ENCODE measurements at regions not wholly inside any gene's neighbourhood (a gene's known extent, or its start where the extent isn't known, plus 50 kb on each side); places are given as distances from the start of the nearest gene placed in this dataset.

DNA sequence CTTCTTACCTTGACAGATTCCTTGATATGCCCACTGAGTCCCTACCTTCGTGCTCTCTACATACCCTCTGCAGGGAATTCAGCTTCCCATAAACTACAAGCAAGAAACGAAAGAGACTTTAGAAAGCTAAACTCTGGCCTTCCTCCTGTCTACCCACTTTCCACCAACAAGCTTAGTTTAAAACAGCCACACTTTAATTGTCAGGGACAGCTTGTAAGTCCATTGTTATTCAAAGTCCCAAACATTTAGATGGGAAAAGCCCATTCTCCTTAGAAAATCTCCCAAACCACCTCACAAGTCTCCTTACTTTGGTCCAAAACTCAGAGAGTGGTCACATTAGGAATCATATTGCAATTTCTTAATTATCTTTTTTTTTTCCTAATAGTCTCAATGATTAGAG, 2695.8 kb downstream of the PCDH9 start:
- intact Hi-C loops (cut with DNase I), result no loop called here
- Histone ChIP-seq H3K4me3 (ENCODE audit: low read length) (no peak overlapping the region), H3K27me3 (ENCODE audit: control insufficient read depth, insufficient read depth) (no peaks in the 10 kb centered on the region), H3K9me3 (ENCODE audit: control insufficient read depth, low read length) (no peaks in the 10 kb centered on the region), H3K27ac (ENCODE audit: low read length) (no peak overlapping the region), H3K4me1 (ENCODE audit: control insufficient read depth, insufficient read depth, low read length) (no peaks in the 10 kb centered on the region)
- ATAC-seq (no peak), DNase-seq (no peak)
- WGBS, result 81% methylated on average over 2 of the region's 2 CpGs

DNA sequence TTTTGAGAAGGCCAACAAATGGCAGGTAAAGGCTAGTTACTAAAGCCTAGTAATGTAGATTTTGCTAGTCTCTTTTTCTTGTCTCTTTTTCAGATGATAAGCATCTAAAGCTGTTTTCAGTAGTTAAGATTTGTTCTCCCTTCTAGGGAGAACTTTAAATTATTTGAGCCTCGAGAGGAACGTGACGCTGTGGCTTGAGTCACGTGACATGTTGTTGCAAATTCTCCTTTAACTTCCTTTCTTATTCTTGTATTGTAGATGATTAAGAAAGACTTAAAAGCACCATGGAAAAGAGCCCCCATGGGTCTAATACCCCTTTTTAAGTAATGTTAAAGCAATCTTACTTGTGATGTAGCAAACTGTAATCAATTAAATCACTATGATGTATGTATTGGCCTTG, 2698.7 kb downstream of the PCDH9 start:
- no peak overlapping the region for H3K4me3 ChIP-seq (ENCODE audit: low read length)
- intact Hi-C loops (cut with DNase I), result no loop called here
- DNase-seq (no peak), ATAC-seq (no peak)
- H3K9me3 ChIP-seq (ENCODE audit: control insufficient read depth, low read length), result no peaks in the 10 kb centered on the region
- WGBS, result 90% methylated on average over 4 of the region's 4 CpGs
- no peaks in the 10 kb centered on the region for H3K27me3 ChIP-seq (ENCODE audit: control insufficient read depth, insufficient read depth)
- no peaks in the 10 kb centered on the region for H3K4me1 ChIP-seq (ENCODE audit: control insufficient read depth, insufficient read depth, low read length)
- no peak overlapping the region for H3K27ac ChIP-seq (ENCODE audit: low read length)

DNA sequence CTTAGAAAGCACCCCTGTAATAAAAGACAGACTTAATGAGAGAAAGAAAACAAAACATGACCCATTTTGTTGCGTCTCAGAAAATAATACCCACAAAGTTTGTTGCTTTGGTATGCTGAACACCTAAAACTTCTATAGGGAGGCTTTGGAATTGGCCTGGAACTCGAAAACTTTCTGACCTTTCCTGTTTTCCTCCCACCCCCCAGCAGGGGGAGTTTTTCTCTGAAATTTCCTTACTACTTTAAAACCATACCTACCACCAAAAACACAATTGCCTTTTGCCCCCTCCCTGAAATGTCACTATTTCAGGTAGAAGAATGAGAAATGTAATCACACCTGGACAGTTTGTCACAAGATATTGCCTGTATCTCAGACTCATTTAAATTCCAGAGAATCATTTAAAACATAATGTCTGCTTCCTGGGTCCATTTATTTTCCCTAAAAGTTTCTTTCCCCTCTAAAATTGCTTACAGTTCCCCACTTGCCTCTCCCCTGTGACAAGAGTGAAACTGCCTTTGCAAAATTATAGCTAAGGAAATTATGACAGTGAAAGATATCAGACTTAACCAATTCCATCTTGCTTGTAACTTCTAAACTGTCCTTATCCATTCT, 2700.2 kb downstream of the PCDH9 start:
- no peak overlapping the region for H3K27ac ChIP-seq (ENCODE audit: low read length)
- ATAC-seq, result no peak
- H3K27me3 ChIP-seq (ENCODE audit: control insufficient read depth, insufficient read depth), result no peaks in the 10 kb centered on the region
- no peaks in the 10 kb centered on the region for H3K9me3 ChIP-seq (ENCODE audit: control insufficient read depth, low read length)
- no peaks in the 10 kb centered on the region for H3K4me1 ChIP-seq (ENCODE audit: control insufficient read depth, insufficient read depth, low read length)
- intact Hi-C loops (cut with DNase I), result no loop called here
- DNase-seq, result no peak
- no peak overlapping the region for H3K4me3 ChIP-seq (ENCODE audit: low read length)
- WGBS, result 86% methylated on average over 2 of the region's 2 CpGs

DNA sequence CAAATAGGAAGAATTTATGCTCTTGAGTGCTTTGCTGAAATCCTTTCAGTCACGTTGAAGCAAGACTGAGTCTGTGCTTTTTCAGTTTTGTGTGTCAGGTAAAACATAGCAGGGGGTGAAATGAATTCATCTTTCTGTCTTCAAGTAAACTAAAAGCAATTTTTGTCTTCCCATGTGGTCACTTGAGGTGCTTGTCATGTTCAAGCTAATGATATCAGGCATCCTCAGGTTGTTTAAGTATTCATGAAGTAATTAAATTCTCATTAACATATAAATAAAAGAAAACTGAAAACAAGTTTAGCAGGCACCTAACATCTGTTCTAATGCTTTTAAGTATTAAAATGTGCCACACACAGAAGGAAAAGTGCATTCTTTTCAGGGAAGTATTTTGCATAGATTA, 2701.3 kb downstream of the PCDH9 start:
- no peaks in the 10 kb centered on the region for H3K9me3 ChIP-seq (ENCODE audit: control insufficient read depth, low read length)
- ATAC-seq, result no peak
- WGBS, result 53% methylated on average over 1 of the region's 1 CpG
- no peaks in the 10 kb centered on the region for H3K27me3 ChIP-seq (ENCODE audit: control insufficient read depth, insufficient read depth)
- intact Hi-C loops (cut with DNase I), result no loop called here
- H3K4me3 ChIP-seq (ENCODE audit: low read length), result no peak overlapping the region
- DNase-seq, result no peak
- no peaks in the 10 kb centered on the region for H3K4me1 ChIP-seq (ENCODE audit: control insufficient read depth, insufficient read depth, low read length)
- no peak overlapping the region for H3K27ac ChIP-seq (ENCODE audit: low read length)

DNA sequence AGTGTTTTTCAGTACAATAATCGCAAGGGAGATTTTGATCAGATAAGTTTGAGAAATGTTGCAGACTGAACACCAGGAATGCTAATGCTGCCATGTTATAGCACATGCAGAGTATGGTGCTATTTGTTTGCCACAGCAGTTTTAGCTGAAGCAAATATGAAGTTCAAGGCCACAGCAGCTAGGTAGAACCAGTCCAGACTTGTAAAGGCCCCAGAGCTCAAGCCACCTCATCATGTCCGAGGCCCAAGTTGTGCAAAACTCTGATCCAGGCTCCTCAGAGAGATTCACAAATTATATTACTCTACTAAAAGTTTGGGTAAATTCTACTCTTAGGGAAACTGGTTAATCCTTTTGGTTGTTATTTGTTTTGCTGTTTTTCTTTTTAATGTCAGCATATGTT, 2702.6 kb downstream of the PCDH9 start:
- DNase-seq, result no peak
- Histone ChIP-seq H3K4me3 (ENCODE audit: low read length) (no peak overlapping the region), H3K27ac (ENCODE audit: low read length) (no peak overlapping the region), H3K4me1 (ENCODE audit: control insufficient read depth, insufficient read depth, low read length) (no peaks in the 10 kb centered on the region), H3K9me3 (ENCODE audit: control insufficient read depth, low read length) (no peaks in the 10 kb centered on the region), H3K27me3 (ENCODE audit: control insufficient read depth, insufficient read depth) (no peaks in the 10 kb centered on the region)
- intact Hi-C loops (cut with DNase I), result no loop called here
- no peak for ATAC-seq
- 93% methylated on average over 2 of the region's 2 CpGs for WGBS

DNA sequence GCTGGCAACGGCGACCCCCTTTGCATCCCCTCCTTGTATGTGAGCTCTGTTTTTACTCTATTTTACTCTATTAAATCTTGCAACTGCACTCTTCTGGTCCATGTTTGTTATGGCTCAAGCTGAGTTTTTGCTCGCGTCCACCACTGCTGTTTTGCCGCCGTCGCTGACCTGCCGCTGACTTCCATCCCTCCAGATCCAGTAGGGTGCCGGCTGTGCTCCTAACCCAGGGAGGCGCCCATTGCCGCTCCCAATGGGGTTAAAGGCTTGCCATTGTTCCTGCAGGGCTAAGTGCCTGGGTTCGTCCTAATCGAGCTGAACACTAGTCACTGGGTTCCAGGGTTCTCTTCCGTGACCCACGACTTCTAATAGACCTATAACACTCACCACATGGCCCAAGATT, 2704.4 kb downstream of the PCDH9 start:
- no peaks in the 10 kb centered on the region for H3K4me1 ChIP-seq (ENCODE audit: control insufficient read depth, insufficient read depth, low read length)
- peak in 1 of 3 donors; percentile 23 for DNase-seq
- ATAC-seq, result no peak
- intact Hi-C loops (cut with DNase I), result no loop called here
- no peak overlapping the region for H3K4me3 ChIP-seq (ENCODE audit: low read length)
- H3K27ac ChIP-seq (ENCODE audit: low read length), result no peak overlapping the region
- 95% methylated on average over 15 of the region's 15 CpGs for WGBS
- H3K27me3 ChIP-seq (ENCODE audit: control insufficient read depth, insufficient read depth), result no peaks in the 10 kb centered on the region
- H3K9me3 ChIP-seq (ENCODE audit: control insufficient read depth, low read length), result no peaks in the 10 kb centered on the region

DNA sequence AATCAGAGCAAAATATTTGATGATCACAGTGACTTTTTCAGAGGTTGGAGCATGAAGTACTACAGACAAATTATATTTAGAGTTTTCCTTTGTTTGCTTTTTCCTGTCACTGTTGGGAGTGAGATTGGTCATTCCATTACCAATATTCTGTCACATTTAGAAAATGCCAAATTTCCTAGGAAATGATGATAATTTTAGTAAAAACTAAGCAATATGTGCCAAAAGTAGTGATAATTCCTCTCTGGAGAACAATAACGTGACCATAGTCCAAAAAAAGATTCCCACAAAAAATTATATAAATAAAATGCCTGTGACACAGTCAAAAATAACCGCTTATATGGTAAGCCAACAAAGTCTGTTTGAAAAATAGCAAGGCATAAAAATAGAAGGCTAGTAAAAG, 2719.4 kb downstream of the PCDH9 start:
- intact Hi-C loops (cut with DNase I), result no loop called here
- no peak overlapping the region for H3K4me3 ChIP-seq (ENCODE audit: low read length)
- H3K4me1 ChIP-seq (ENCODE audit: control insufficient read depth, insufficient read depth, low read length), result no peaks in the 10 kb centered on the region
- peak in 1 of 2 donors; percentile 40 for ATAC-seq
- H3K27me3 ChIP-seq (ENCODE audit: control insufficient read depth, insufficient read depth), result no peaks in the 10 kb centered on the region
- H3K9me3 ChIP-seq (ENCODE audit: control insufficient read depth, low read length), result no peaks in the 10 kb centered on the region
- no peak overlapping the region for H3K27ac ChIP-seq (ENCODE audit: low read length)
- 32% methylated on average over 2 of the region's 2 CpGs for WGBS
- DNase-seq, result no peak

DNA sequence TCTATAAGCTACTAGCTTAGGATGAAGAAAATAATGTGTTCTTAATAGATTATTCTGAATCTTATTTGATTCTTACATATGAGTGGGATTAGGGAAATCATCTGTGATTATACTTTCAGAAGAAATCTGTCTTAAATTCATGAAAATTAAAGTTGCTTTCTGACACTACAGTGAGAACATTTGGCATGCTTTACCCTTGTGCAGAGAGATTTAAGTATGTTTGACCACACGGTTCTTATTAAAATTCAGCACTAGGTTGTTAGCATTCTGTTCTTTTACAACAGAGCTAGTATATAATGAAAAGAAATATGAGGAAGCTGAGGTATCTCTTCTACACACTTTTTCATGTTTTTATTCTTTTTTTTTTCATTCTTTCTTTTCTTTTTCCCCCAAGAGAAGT, 2723.9 kb downstream of the PCDH9 start:
- Histone ChIP-seq H3K4me3 (ENCODE audit: low read length) (no peak overlapping the region), H3K4me1 (ENCODE audit: control insufficient read depth, insufficient read depth, low read length) (no peaks in the 10 kb centered on the region), H3K9me3 (ENCODE audit: control insufficient read depth, low read length) (no peaks in the 10 kb centered on the region), H3K27ac (ENCODE audit: low read length) (no peak overlapping the region), H3K27me3 (ENCODE audit: control insufficient read depth, insufficient read depth) (no peaks in the 10 kb centered on the region)
- intact Hi-C loops (cut with DNase I), result no loop called here
- ATAC-seq (no peak), DNase-seq (no peak)
- 68% methylated on average over 1 of the region's 1 CpG for WGBS

DNA sequence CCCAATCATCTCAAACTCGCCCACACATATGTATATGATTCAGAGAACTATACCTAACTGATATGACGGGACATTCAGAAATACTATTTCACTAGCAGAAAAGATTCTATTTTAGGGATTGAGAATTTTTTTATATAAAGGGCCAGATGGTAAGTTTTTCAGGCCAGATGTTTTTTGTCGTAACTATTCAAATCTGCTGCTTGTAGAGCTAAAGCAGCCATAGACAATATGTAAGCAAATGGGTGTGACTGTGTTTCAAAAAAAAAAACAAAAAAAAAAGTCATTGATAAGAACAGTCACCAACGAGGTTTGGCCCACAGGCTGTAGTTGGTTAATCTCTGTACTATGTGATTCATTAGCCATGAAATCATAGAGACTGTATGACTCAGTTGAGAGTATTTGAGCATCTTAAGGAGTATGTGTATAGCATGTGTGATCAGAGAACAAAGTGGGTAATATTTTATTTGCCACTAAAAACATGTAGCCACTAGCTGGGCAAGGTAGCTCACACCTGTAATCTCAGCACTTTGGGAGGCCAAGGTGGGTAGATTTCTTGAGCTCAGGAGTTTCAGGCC, 2724.7 kb downstream of the PCDH9 start:
- DNase-seq (no peak), ATAC-seq (no peak)
- H3K9me3 ChIP-seq (ENCODE audit: control insufficient read depth, low read length), result no peaks in the 10 kb centered on the region
- H3K4me1 ChIP-seq (ENCODE audit: control insufficient read depth, insufficient read depth, low read length), result no peaks in the 10 kb centered on the region
- no peak overlapping the region for H3K4me3 ChIP-seq (ENCODE audit: low read length)
- no peak overlapping the region for H3K27ac ChIP-seq (ENCODE audit: low read length)
- H3K27me3 ChIP-seq (ENCODE audit: control insufficient read depth, insufficient read depth), result no peaks in the 10 kb centered on the region
- 67% methylated on average over 4 of the region's 4 CpGs for WGBS
- intact Hi-C loops (cut with DNase I), result no loop called here

DNA sequence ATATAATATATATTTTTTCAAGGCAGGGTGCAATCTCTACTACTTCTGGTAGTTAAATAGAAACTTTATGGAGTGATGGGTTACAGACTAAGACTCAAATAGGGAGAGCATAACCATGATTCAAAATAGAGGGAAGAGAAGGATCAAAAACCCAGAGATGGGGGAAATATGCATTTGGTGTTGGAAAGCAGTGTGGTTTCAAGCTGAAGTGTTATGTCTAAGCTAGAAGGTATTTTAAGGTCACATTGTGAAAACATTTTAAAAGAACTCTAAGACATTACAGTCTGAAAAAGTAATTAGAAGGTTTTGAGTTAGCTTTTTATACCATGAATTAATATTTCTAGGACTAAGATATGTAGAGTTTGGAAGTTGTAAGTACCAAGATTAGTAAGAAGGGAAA, 2741.4 kb downstream of the PCDH9 start:
- no peak overlapping the region for H3K27ac ChIP-seq (ENCODE audit: low read length)
- no peaks in the 10 kb centered on the region for H3K4me1 ChIP-seq (ENCODE audit: control insufficient read depth, insufficient read depth, low read length)
- H3K4me3 ChIP-seq (ENCODE audit: low read length), result no peak overlapping the region
- no peak for ATAC-seq
- DNase-seq, result no peak
- H3K9me3 ChIP-seq (ENCODE audit: control insufficient read depth, low read length), result no peaks in the 10 kb centered on the region
- H3K27me3 ChIP-seq (ENCODE audit: control insufficient read depth, insufficient read depth), result no peaks in the 10 kb centered on the region
- intact Hi-C loops (cut with DNase I), result no loop called here

DNA sequence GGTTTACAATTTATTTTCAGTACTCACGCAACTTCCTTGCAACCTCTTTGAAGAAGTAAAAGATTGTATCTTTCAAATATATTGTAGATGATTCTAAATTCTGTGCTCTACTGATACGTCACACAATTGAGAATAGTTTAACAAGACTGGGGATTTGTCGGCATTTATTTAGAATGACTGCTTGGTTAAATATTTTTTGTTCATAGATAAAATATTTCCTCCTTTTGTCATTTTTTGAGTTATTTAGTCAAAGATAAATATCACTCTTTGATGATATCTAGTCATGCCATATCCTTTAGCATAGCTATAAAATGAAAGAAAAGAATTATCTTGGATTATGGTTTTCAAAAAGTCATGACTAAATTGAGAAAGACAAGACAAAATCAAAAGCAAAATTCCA, 2747.8 kb downstream of the PCDH9 start:
- Histone ChIP-seq H3K27me3 (ENCODE audit: control insufficient read depth, insufficient read depth) (no peaks in the 10 kb centered on the region), H3K4me1 (ENCODE audit: control insufficient read depth, insufficient read depth, low read length) (no peaks in the 10 kb centered on the region), H3K9me3 (ENCODE audit: control insufficient read depth, low read length) (no peaks in the 10 kb centered on the region), H3K27ac (ENCODE audit: low read length) (no peak overlapping the region), H3K4me3 (ENCODE audit: low read length) (no peak overlapping the region)
- 85% methylated on average over 3 of the region's 3 CpGs for WGBS
- no peak for DNase-seq
- no peak for ATAC-seq
- intact Hi-C loops (cut with DNase I), result no loop called here

DNA sequence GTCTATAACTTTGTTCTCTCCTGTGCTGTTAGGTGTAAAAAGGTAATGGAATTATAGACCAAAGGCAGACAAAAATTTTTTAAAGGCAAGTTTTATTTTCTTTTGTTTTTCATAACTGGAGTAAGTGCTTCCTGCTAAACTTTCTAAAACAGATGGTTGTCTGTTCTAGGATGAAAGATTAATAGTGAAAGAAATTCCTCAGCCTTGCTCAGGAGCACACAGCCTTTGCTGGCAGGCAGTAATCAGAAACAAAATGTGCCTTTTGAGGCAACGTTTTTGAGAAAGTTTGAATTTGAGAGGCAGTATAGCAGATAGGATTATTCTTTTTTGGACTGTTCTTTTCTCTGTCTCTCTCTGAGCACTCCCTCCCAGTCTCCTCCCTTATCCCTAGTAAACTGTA, 2749.5 kb downstream of the PCDH9 start:
- H3K27me3 ChIP-seq (ENCODE audit: control insufficient read depth, insufficient read depth), result no peaks in the 10 kb centered on the region
- no peak overlapping the region for H3K27ac ChIP-seq (ENCODE audit: low read length)
- H3K4me3 ChIP-seq (ENCODE audit: low read length), result no peak overlapping the region
- no peaks in the 10 kb centered on the region for H3K4me1 ChIP-seq (ENCODE audit: control insufficient read depth, insufficient read depth, low read length)
- 6% methylated on average over 1 of the region's 1 CpG for WGBS
- intact Hi-C loops (cut with DNase I), result no loop called here
- DNase-seq, result no peak
- H3K9me3 ChIP-seq (ENCODE audit: control insufficient read depth, low read length), result no peaks in the 10 kb centered on the region
- ATAC-seq, result no peak
